HepG2 (cell line): ENCODE measurements at regions not wholly inside any gene's neighbourhood (a gene's known extent, or its start where the extent isn't known, plus 50 kb on each side); places are given as distances from the start of the nearest gene placed in this dataset.

Experiments used
- ATAC-seq: fragments of 200-7000 bp; cut with Tn5 transposase; 3 replicates; pipeline ENCODE4 v1.9.1; 2020; ENCODE audit warnings: mild to moderate bottlenecking, moderate library complexity
- BruUV-seq: library from RNA; stranded (reverse); fragments of 400-500 nt; replicated peaks from 2 replicates; lab custom pipeline; 2021; lab: Mats Ljungman, UMichigan
- CTCF ChIA-PET: fragments of 300-600 bp; formaldehyde crosslinking; extraction: SDS; loops from one replicate; lab custom pipeline; 2021; ENCODE audit warnings: low total read pairs, inconsistent platforms, low intra/inter-chr PET ratio; lab: Yijun Ruan, JAX
- POLR2A ChIA-PET: fragments of 350-600 bp; sonication (Branson Sonifier 250); formaldehyde crosslinking; loops from one replicate; lab custom pipeline; 2020; ENCODE audit warnings: antibody characterized with exemption, inconsistent platforms; lab: Yijun Ruan, JAX
- DNase-seq: peaks from one replicate; pipeline ENCODE4 v3.0.0-alpha.2; 2015; ENCODE audit warnings: low spot score
- FAIRE-seq: peaks from 3 replicates; lab custom pipeline; 2011; peaks lifted over from hg19 to GRCh38; lab: Jason Lieb, UNC
- H2AFZ ChIP-seq: one replicate; pipeline ENCODE4 v1.6.1; 2011; ENCODE audit warnings: low read length, inconsistent platforms
- H3K27ac ChIP-seq: fragments of 300-600 bp; 3 replicates; pipeline ENCODE4 v1.8.0; 2011; ENCODE audit warnings: mixed run types, mild to moderate bottlenecking, mixed read lengths, low read length, inconsistent platforms; ENCODE audit not compliant: insufficient read depth; ENCODE audit errors: extremely low read length
- H3K27me3 ChIP-seq, 2 experiments: fragments of 200-600 bp in 1 of 2; 2 replicates in 1 of 2; 3 replicates in 1 of 2; pipeline versions ENCODE4 v1.6.0 to v1.8.0; 2011; ENCODE audit warnings: low read length in 2 of 2, mild to moderate bottlenecking in 2 of 2, moderate library complexity in 2 of 2, inconsistent platforms in 1 of 2; ENCODE audit not compliant: insufficient read depth in 2 of 2, control insufficient read depth in 1 of 2
- H3K36me3 ChIP-seq, 2 experiments: fragments of 200-600 bp in 1 of 2; replicated peaks in 1 of 2; 2 replicates in 1 of 2; 3 replicates in 1 of 2; pipeline versions ENCODE4 v1.5.1 to v1.8.0; 2011; ENCODE audit warnings: low read length in 2 of 2, inconsistent platforms in 1 of 2; ENCODE audit not compliant: insufficient read depth in 2 of 2, control insufficient read depth in 1 of 2
- H3K4me1 ChIP-seq: 2 replicates; pipeline ENCODE4 v1.5.1; 2012; ENCODE audit warnings: low read length, inconsistent platforms; ENCODE audit not compliant: insufficient read depth
- H3K4me2 ChIP-seq: 2 replicates; pipeline ENCODE4 v1.6.0; 2011; ENCODE audit warnings: low read depth, low read length, inconsistent platforms
- H3K4me3 ChIP-seq, 3 experiments: fragments of 200-600 bp in 1 of 3; sonication (generic), shearing (Covaris generic) in 1 of 3; replicated peaks in 1 of 3; 2 replicates each; pipeline ENCODE4 v1.5.1; 2011 to 2016; ENCODE audit warnings: low read length in 3 of 3, inconsistent platforms in 2 of 3, low read depth in 2 of 3, mild to moderate bottlenecking in 2 of 3, control low read depth in 1 of 3, mixed read lengths in 1 of 3; ENCODE audit not compliant: insufficient read depth in 1 of 3
- H3K79me2 ChIP-seq: one replicate; pipeline ENCODE4 v1.6.1; 2011; ENCODE audit warnings: low read length, inconsistent platforms; ENCODE audit not compliant: insufficient read depth
- H3K9ac ChIP-seq: 2 replicates; pipeline ENCODE4 v1.6.0; 2011; ENCODE audit warnings: mild to moderate bottlenecking, low read depth, low read length, inconsistent platforms; ENCODE audit not compliant: insufficient read depth
- H3K9me3 ChIP-seq: 2 replicates; pipeline ENCODE4 v1.5.1; 2012; ENCODE audit warnings: mild to moderate bottlenecking, low read length
- H4K20me1 ChIP-seq: 2 replicates; pipeline ENCODE4 v1.6.0; 2011; ENCODE audit warnings: inconsistent platforms, mild to moderate bottlenecking, low read length, moderate library complexity; ENCODE audit not compliant: insufficient read depth
- ATAD3A ChIP-seq: sonication (generic); formaldehyde crosslinking; IDR thresholded peaks from 2 replicates; pipeline ENCODE4 v1.4.0; 2020; ENCODE audit warnings: missing genetic modification reagents
- MAZ ChIP-seq, 2 experiments: sonication (generic) in 1 of 2; formaldehyde crosslinking in 1 of 2; IDR thresholded peaks; 2 replicates each; pipeline versions ENCODE4 v1.5.0 to v1.6.1; 2012 to 2020; ENCODE audit warnings: low read depth in 2 of 2, mild to moderate bottlenecking in 2 of 2, borderline replicate concordance in 1 of 2, improper control_type of control experiment in 1 of 2, low read length in 1 of 2, missing genetic modification reagents in 1 of 2, moderate library complexity in 1 of 2
- MTF1 ChIP-seq: sonication (generic); formaldehyde crosslinking; IDR thresholded peaks from 2 replicates; pipeline ENCODE4 v1.5.0; 2020; ENCODE audit warnings: missing genetic modification reagents
- NPAS2 ChIP-seq: sonication (generic); formaldehyde crosslinking; IDR thresholded peaks from 2 replicates; pipeline ENCODE4 v1.8.0; 2022; ENCODE audit warnings: mild to moderate bottlenecking, missing genetic modification reagents, borderline replicate concordance
- PAXIP1 ChIP-seq: sonication (generic); formaldehyde crosslinking; conservative IDR thresholded peaks from 2 replicates; pipeline ENCODE4 v1.4.0; 2020; ENCODE audit warnings: mild to moderate bottlenecking, missing genetic modification reagents, moderate library complexity
- RNF2 ChIP-seq: fragments of 450-650 bp; conservative IDR thresholded peaks from 2 replicates; pipeline ENCODE4 v1.6.1; 2016; ENCODE audit warnings: low read depth
- RORA ChIP-seq: sonication (generic); formaldehyde crosslinking; IDR thresholded peaks from 2 replicates; pipeline ENCODE4 v1.5.0; 2020; ENCODE audit warnings: mild to moderate bottlenecking, missing genetic modification reagents, moderate library complexity
- RXRB ChIP-seq: IDR thresholded peaks from 2 replicates; pipeline ENCODE4 v1.6.1; 2016; ENCODE audit warnings: borderline replicate concordance, missing genetic modification reagents, missing compliant biosample characterization
- SAFB2 ChIP-seq: sonication (generic); formaldehyde crosslinking; IDR thresholded peaks from 2 replicates; pipeline ENCODE4 v1.5.1; 2020; ENCODE audit warnings: missing genetic modification reagents, low read depth, mild to moderate bottlenecking, borderline replicate concordance
- SNAPC5 ChIP-seq: sonication (generic); formaldehyde crosslinking; IDR thresholded peaks from 2 replicates; pipeline ENCODE4 v1.8.1; 2023; ENCODE audit warnings: mild to moderate bottlenecking, missing genetic modification reagents, borderline replicate concordance
- SRSF1 ChIP-seq: fragments of 200-400 bp; formaldehyde crosslinking; optimal IDR thresholded peaks from 2 replicates; pipeline ENCODE3; 2017; ENCODE audit warnings: mild to moderate bottlenecking, low read depth, low read length, moderate library complexity
- ZFP90 ChIP-seq: sonication (generic); formaldehyde crosslinking; IDR thresholded peaks from 2 replicates; pipeline ENCODE4 v1.8.0; 2022; ENCODE audit warnings: missing genetic modification reagents, mild to moderate bottlenecking, inconsistent platforms, borderline replicate concordance
- ZNF160 ChIP-seq: sonication (generic); formaldehyde crosslinking; IDR thresholded peaks from 2 replicates; pipeline ENCODE4 v1.8.0; 2022; ENCODE audit warnings: mild to moderate bottlenecking, inconsistent platforms, missing genetic modification reagents
- ZNF646 ChIP-seq: sonication (generic); formaldehyde crosslinking; IDR thresholded peaks from 2 replicates; pipeline ENCODE4 v1.9.0; 2021; ENCODE audit warnings: mild to moderate bottlenecking, missing genetic modification reagents
- WGBS: methylation state at CpG from one replicate; pipeline ENCODE4 v1.1.6; 2017; ENCODE audit warnings: low lambda C conversion rate; 5-methylcytosine and 5-hydroxymethylcytosine counted together
- in situ Hi-C: cut with HindIII; loops from 2 replicates; pipeline ENCODE4 v1.10.0; 2017; ENCODE audit warnings: low pct_unique_long_range_greater_than_20kb; ENCODE audit not compliant: extremely low pct_ligation_motif_present
- intact Hi-C: fragments of 100-400 bp; cut with micrococcal nuclease; formaldehyde crosslinking; loops from one replicate; pipeline ENCODE4 v1.10.0; 2022; ENCODE audit not compliant: unreplicated experiment

- no peak for TF ChIP-seq ZNF160
- no peak for TF ChIP-seq ZNF646 (CRISPR knock-in tag)
These were observed 97.8 kb upstream of the SELENOK start (continued) for GRCh38 chr3:53989451-53989850.

GRCh38 chr3:53978386-53978785 is 86.7 kb upstream of the SELENOK start:
- POLR2A ChIA-PET: no interaction called here
- H3K27me3 ChIP-seq: peaks cover 0 to 8% of the 10 kb centered on the region in 2 experiments; a peak in 1 of 5 replicates
- in situ Hi-C loops (no loop called here), intact Hi-C loops (no loop called here)
- 19% methylated on average over 3 of the region's 3 CpGs for WGBS
- no peak overlapping the region for H3K4me2 ChIP-seq
- H2AFZ ChIP-seq: no peak overlapping the region
- no peak overlapping the region for H3K27ac ChIP-seq
- no peaks in the 10 kb centered on the region for H3K4me1 ChIP-seq
- no peak overlapping the region for H3K4me3 ChIP-seq
- no peak overlapping the region for H3K9ac ChIP-seq
- no peaks in the 10 kb centered on the region for H3K36me3 ChIP-seq
- BruUV-seq: no TSS peak
- no peaks in the 10 kb centered on the region for H4K20me1 ChIP-seq
- H3K79me2 ChIP-seq: no peaks in the 10 kb centered on the region
- FAIRE-seq: no peak
- ATAC-seq: no peak
- H3K9me3 ChIP-seq: no peaks in the 10 kb centered on the region
- CTCF ChIA-PET: no interaction called here
- DNase-seq: no peak
- TF ChIP-seq RNF2: no peak
- TF ChIP-seq SNAPC5 (CRISPR knock-in tag): no peak
- TF ChIP-seq RORA (CRISPR knock-in tag): no peak
- no peak for TF ChIP-seq SRSF1
- no peak for TF ChIP-seq ZFP90 (CRISPR knock-in tag)
- TF ChIP-seq MTF1 (CRISPR knock-in tag): no peak
- TF ChIP-seq NPAS2 (CRISPR knock-in tag): no peak
- TF ChIP-seq MAZ (IDR thresholded peaks at IDR 0.05; ENCODE audit: borderline replicate concordance, low read depth, low read length): no peak
- TF ChIP-seq MAZ (CRISPR knock-in tag; IDR thresholded peaks at IDR 0.05; ENCODE audit: low read depth): no peak
- no peak for TF ChIP-seq SAFB2 (CRISPR knock-in tag)
- TF ChIP-seq ATAD3A: no peak
- TF ChIP-seq RXRB (CRISPR knock-in tag): no peak
- no peak for TF ChIP-seq PAXIP1 (CRISPR knock-in tag)
